ENCODE measurements at regions not wholly inside any gene's neighbourhood (a gene's known extent, or its start where the extent isn't known, plus 50 kb on each side); places are given as distances from the start of the nearest gene placed in this dataset.

- no peak for TF ChIP-seq CTCF (IDR thresholded peaks at IDR 0.05)
- Histone ChIP-seq H3K4me3 (no peak overlapping the region), H3K36me3 (no peaks in the 10 kb centered on the region), H3K27ac (no peak overlapping the region), H3K9me3 (no peaks in the 10 kb centered on the region), H3K4me1 (peaks cover 0 to 4% (median 0%) of the 10 kb centered on the region in 9 donors), H3K27me3 (peaks cover 0 to 17% (median 12%) of the 10 kb centered on the region in 7 donors)
- ATAC-seq (no peak), DNase-seq (no peak)
- intact Hi-C loops (cut with DNase I) = no loop called here
- 88 to 96% methylated on average over 5 of the region's 5 CpGs for WGBS, 2 donors
These were observed 59.3 kb upstream of the SLC2A12 start for GRCh38 chr6:134111726-134112125.

- 49 to 72% methylated on average over 4 of the region's 4 CpGs for WGBS, 2 donors
- Histone ChIP-seq H3K27me3 (peaks cover 0 to 17% (median 12%) of the 10 kb centered on the region in 7 donors), H3K36me3 (no peaks in the 10 kb centered on the region), H3K4me3 (no peak overlapping the region), H3K4me1 (peaks cover 0 to 4% (median 0%) of the 10 kb centered on the region in 9 donors), H3K9me3 (no peaks in the 10 kb centered on the region), H3K27ac (no peak overlapping the region)
- peak; percentile 56 to 89 (median 75) for TF ChIP-seq CTCF (IDR thresholded peaks at IDR 0.05)
- ATAC-seq (peak in 2 of 8 donors; percentile 20 to 40), DNase-seq (peak in 1 of 2 donors; percentile 26)
- intact Hi-C loops (cut with DNase I) = no loop called here
These were observed 58.7 kb upstream of the SLC2A12 start for GRCh38 chr6:134111062-134111677.

- no peak overlapping the region for H3K27ac ChIP-seq
- DNase-seq = no peak
- no peaks in the 10 kb centered on the region for H3K4me1 ChIP-seq
- no peaks in the 10 kb centered on the region for H3K9me3 ChIP-seq
- ATAC-seq = no peak
- H3K4me3 ChIP-seq = no peak overlapping the region
- intact Hi-C loops (cut with DNase I) = no loop called here
- peaks cover 0 to 16% (median 0%) of the 10 kb centered on the region in 7 donors for H3K27me3 ChIP-seq
- no peak for TF ChIP-seq CTCF (IDR thresholded peaks at IDR 0.05)
- WGBS, 2 donors = 58 to 72% methylated on average over 2 of the region's 2 CpGs
- H3K36me3 ChIP-seq = no peaks in the 10 kb centered on the region
These were observed 54.3 kb upstream of the SLC2A12 start for GRCh38 chr6:134106702-134107101.

- Histone ChIP-seq H3K27ac (no peak overlapping the region), H3K4me3 (no peak overlapping the region), H3K4me1 (no peaks in the 10 kb centered on the region), H3K36me3 (no peaks in the 10 kb centered on the region), H3K9me3 (no peaks in the 10 kb centered on the region), H3K27me3 (peaks cover 0 to 16% (median 0%) of the 10 kb centered on the region in 7 donors)
- DNase-seq = no peak
- intact Hi-C loops (cut with DNase I) = no loop called here
- TF ChIP-seq CTCF (IDR thresholded peaks at IDR 0.05) = no peak
- ATAC-seq = no peak
- 87 to 93% methylated on average over 1 of the region's 1 CpG for WGBS, 2 donors
These were observed 53.5 kb upstream of the SLC2A12 start for GRCh38 chr6:134105940-134106339.
